Mesothelial cell of epicardium (in vitro differentiated cells): ENCODE measurements at regions not wholly inside any gene's neighbourhood (a gene's known extent, or its start where the extent isn't known, plus 50 kb on each side); places are given as distances from the start of the nearest gene placed in this dataset.

Experiments used
- DNase-seq, 2 experiments: peaks; one replicate each; pipeline ENCODE4 v3.0.0; 2021; ENCODE audit warnings: low spot score in 2 of 2; ENCODE audit not compliant: unreplicated experiment in 2 of 2
- H3K27ac Mint-ChIP-seq: 2 replicates; pipeline ENCODE4 v1.8.0; 2021; ENCODE audit warnings: mixed read lengths
- H3K27me3 Mint-ChIP-seq: 2 replicates; pipeline ENCODE4 v1.8.0; 2021; ENCODE audit warnings: low read depth, mixed read lengths
- H3K36me3 Mint-ChIP-seq: 2 replicates; pipeline ENCODE4 v1.8.0; 2021; ENCODE audit warnings: mixed read lengths
- H3K4me1 Mint-ChIP-seq: 2 replicates; pipeline ENCODE4 v1.8.0; 2021; ENCODE audit warnings: mixed read lengths
- H3K4me3 Mint-ChIP-seq: 2 replicates; pipeline ENCODE4 v1.8.0; 2021; ENCODE audit warnings: mild to moderate bottlenecking, moderate library complexity, mixed read lengths
- H3K9me3 Mint-ChIP-seq: 2 replicates; pipeline ENCODE4 v1.8.0; 2021; ENCODE audit warnings: mixed read lengths
- TF ChIP-seq, protein P1 (sequence below): fragments of 200-600 bp; sonication (generic); IDR thresholded peaks from one replicate; pipeline ENCODE4 v1.5.0; 2021; ENCODE audit warnings: antibody characterized with exemption; ENCODE audit not compliant: unreplicated experiment

DNA sequence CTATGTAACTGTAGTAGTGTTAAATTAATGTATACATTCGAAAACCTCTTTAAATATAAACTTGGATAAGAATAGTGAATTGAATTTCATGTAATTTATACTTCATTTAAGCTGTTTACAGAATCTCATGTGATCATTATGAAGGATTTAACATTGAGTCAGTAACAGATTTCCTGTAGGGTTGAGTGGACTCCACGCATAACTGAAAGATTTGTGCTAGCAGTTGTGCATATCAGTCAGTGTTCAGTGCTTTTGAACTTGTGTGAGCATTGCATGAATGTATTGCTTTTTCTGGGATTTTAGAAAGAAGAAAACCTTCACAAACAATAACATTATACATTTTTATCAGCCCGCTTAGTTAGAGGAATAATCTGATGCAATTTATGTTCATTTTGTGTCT lies 1435.3 kb downstream of the LRFN5 start:
- H3K27me3 Mint-ChIP-seq, result no peaks in the 10 kb centered on the region
- no peak overlapping the region for H3K27ac Mint-ChIP-seq
- H3K4me1 Mint-ChIP-seq, result no peaks in the 10 kb centered on the region
- no peak for DNase-seq
- H3K36me3 Mint-ChIP-seq, result no peaks in the 10 kb centered on the region
- H3K9me3 Mint-ChIP-seq, result no peaks in the 10 kb centered on the region
- no peak overlapping the region for H3K4me3 Mint-ChIP-seq
- TF ChIP-seq, protein P1, sequence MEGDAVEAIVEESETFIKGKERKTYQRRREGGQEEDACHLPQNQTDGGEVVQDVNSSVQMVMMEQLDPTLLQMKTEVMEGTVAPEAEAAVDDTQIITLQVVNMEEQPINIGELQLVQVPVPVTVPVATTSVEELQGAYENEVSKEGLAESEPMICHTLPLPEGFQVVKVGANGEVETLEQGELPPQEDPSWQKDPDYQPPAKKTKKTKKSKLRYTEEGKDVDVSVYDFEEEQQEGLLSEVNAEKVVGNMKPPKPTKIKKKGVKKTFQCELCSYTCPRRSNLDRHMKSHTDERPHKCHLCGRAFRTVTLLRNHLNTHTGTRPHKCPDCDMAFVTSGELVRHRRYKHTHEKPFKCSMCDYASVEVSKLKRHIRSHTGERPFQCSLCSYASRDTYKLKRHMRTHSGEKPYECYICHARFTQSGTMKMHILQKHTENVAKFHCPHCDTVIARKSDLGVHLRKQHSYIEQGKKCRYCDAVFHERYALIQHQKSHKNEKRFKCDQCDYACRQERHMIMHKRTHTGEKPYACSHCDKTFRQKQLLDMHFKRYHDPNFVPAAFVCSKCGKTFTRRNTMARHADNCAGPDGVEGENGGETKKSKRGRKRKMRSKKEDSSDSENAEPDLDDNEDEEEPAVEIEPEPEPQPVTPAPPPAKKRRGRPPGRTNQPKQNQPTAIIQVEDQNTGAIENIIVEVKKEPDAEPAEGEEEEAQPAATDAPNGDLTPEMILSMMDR, result no peak

DNA sequence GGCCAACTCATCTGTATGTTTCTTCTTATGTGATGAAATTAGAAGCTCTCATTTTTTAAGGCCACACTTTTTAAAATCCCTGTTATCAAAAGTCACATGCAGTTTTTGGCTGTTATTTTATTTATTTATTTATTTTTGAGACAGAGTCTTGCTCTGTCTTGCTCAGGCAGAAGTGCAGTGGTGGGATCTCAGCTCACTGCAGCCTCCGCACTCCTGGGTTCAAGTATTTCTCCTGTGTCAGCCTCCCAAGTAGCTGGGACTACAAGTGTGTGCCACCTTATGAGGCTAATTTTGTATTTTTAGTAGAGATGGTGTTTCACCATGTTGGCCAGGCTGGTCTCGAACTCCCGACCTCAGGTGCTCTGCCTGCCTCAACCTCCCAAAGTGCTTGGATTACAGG lies 1434.5 kb downstream of the LRFN5 start:
- no peak overlapping the region for H3K4me3 Mint-ChIP-seq
- H3K4me1 Mint-ChIP-seq, result no peaks in the 10 kb centered on the region
- no peak for DNase-seq
- H3K27ac Mint-ChIP-seq, result no peak overlapping the region
- no peaks in the 10 kb centered on the region for H3K36me3 Mint-ChIP-seq
- TF ChIP-seq, protein P1, result no peak
- no peaks in the 10 kb centered on the region for H3K27me3 Mint-ChIP-seq
- H3K9me3 Mint-ChIP-seq, result no peaks in the 10 kb centered on the region

DNA sequence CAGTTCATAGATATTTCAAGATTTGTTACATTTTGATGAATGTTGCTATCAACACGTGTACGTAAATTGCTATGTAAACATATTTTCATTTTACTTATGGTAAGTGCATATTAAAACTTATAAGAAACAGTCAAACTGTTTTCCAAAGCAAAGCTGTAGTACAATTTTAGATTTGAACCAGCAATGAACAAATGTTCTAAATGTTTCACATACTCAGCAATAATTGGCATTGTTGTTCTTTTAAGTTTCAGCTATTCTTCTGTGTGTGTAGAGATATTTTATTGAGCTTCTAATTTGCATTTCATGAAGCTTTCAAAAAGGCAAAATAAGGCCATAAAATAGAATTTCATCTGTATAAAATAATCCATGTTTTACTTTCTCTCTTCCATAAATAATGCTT lies 1433.2 kb downstream of the LRFN5 start:
- no peak for DNase-seq
- no peaks in the 10 kb centered on the region for H3K36me3 Mint-ChIP-seq
- H3K4me1 Mint-ChIP-seq, result no peaks in the 10 kb centered on the region
- H3K4me3 Mint-ChIP-seq, result no peak overlapping the region
- TF ChIP-seq, protein P1, result no peak
- no peaks in the 10 kb centered on the region for H3K27me3 Mint-ChIP-seq
- H3K9me3 Mint-ChIP-seq, result no peaks in the 10 kb centered on the region
- no peak overlapping the region for H3K27ac Mint-ChIP-seq

DNA sequence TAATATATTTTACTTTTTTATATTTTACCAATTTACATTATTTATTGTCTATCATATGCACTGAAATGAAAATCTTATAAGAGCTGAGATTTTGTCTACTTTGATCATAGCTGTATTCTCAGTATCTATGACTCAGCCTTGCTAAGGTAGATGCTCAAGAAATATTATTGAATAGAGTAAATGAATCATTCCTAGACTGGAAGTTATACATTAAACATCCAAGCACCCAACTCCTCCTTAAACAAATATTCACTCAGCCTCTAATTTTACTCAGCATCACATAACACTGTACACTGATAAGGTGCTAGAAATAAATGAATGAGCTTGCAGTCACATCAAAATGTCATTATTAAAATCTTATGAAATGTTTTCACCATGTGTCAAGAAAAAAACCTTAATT lies 1424.9 kb downstream of the LRFN5 start:
- Mint-ChIP-seq H3K27me3 (no peaks in the 10 kb centered on the region), H3K4me3 (no peak overlapping the region), H3K4me1 (no peaks in the 10 kb centered on the region), H3K9me3 (no peaks in the 10 kb centered on the region), H3K36me3 (no peaks in the 10 kb centered on the region), H3K27ac (no peak overlapping the region)
- DNase-seq, result no peak
- TF ChIP-seq, protein P1, result no peak

DNA sequence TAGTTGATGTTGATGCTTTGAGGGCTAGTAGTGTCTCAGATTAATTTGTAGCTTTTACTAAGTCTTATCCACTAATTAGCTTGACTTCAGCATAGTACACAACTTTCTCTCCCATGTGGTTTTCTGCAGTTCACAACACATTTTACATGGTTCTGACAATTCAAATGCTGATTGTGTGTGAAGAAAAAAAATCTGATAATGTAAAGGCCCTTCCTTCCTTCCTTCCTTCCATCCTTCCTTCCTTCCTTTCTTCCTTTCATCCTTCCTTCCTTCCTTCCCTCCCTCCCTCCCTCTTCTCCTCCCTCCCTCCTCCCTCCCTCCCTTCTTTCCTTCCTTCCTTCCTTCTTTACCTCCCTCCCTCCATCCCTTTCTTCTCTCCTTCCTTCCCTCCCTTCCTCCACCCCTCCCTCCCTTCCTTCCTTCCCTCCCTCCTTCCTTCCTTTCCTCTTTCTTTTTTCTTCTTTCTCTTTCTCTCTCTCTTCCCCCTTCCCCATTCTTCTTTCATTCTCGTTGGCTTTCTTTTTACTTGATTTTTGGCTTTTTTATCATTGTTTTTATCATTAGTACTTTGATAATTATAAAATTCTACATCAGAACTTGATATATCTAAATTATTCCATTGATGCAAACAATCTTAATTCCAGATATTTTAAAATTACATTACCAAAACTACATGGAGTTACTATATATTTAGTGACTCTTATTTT lies 1415.6 kb downstream of the LRFN5 start:
- H3K4me1 Mint-ChIP-seq, result peaks cover 4% of the 10 kb centered on the region
- no peak for DNase-seq
- H3K27ac Mint-ChIP-seq, result no peak overlapping the region
- no peak overlapping the region for H3K4me3 Mint-ChIP-seq
- TF ChIP-seq, protein P1, result no peak
- peaks cover 14% of the 10 kb centered on the region for H3K9me3 Mint-ChIP-seq
- no peaks in the 10 kb centered on the region for H3K27me3 Mint-ChIP-seq
- H3K36me3 Mint-ChIP-seq, result no peaks in the 10 kb centered on the region

DNA sequence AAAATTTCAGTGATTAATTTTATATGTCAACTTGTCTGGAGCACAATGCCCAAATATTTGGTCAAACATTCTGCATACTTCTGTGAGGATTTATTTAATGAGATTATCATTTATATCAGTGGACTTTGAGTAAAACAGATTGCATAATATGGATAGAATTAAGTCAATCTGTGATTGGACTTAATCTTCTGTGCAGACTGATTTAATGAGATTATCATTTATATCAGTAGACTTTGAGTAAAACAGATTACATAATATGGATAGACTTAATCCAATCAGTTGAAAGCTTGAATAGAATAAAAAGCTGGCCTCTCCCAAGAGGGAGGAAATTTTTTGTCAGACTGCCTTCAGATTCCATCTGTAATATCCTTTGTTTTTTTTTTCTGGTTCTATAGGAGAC lies 1413.2 kb downstream of the LRFN5 start:
- H3K27ac Mint-ChIP-seq, result no peak overlapping the region
- TF ChIP-seq, protein P1, result no peak
- no peak for DNase-seq
- peaks cover 4% of the 10 kb centered on the region for H3K4me1 Mint-ChIP-seq
- no peaks in the 10 kb centered on the region for H3K27me3 Mint-ChIP-seq
- peaks cover 17% of the 10 kb centered on the region for H3K9me3 Mint-ChIP-seq
- H3K36me3 Mint-ChIP-seq, result no peaks in the 10 kb centered on the region
- no peak overlapping the region for H3K4me3 Mint-ChIP-seq
